H1 (cell line): ENCODE measurements at regions not wholly inside any gene's neighbourhood (a gene's known extent, or its start where the extent isn't known, plus 50 kb on each side); places are given as distances from the start of the nearest gene placed in this dataset.

Experiments
- CTCF ChIA-PET: fragments of 300-600 bp; sonication (Branson Sonifier 250); formaldehyde crosslinking; loops from one replicate; lab custom pipeline; 2021; ENCODE audit not compliant: partially characterized antibody; lab: Charles Lee
- POLR2A ChIA-PET: fragments of 300-600 bp; sonication (Branson Sonifier 250); formaldehyde crosslinking; loops from one replicate; lab custom pipeline; 2021; ENCODE audit warnings: inconsistent platforms; ENCODE audit not compliant: partially characterized antibody; lab: Charles Lee
- DNase-seq, 2 experiments: peaks; one replicate each; pipeline versions ENCODE4 v3.0.0 to v3.0.0-alpha.2; 2010 to 2022; ENCODE audit warnings: low spot score in 2 of 2, low read depth in 1 of 2, mixed read lengths in 1 of 2
- FAIRE-seq: peaks from 2 replicates; lab custom pipeline; 2011; peaks lifted over from hg19 to GRCh38; lab: Jason Lieb, UNC
- H2AFZ ChIP-seq: 2 replicates; pipeline ENCODE4 v1.8.1; 2012; ENCODE audit warnings: low read length, inconsistent platforms
- H2AK5ac ChIP-seq: 2 replicates; pipeline ENCODE4 v1.6.1; 2013; ENCODE audit warnings: low read depth, low read length
- H2BK120ac ChIP-seq: replicated peaks from 2 replicates; pipeline ENCODE3; 2013; ENCODE audit warnings: low read depth, low read length, inconsistent platforms
- H2BK12ac ChIP-seq: 2 replicates; pipeline ENCODE4 v1.6.1; 2013; ENCODE audit warnings: low read depth, low read length
- H2BK15ac ChIP-seq: 2 replicates; pipeline ENCODE4 v1.6.1; 2013; ENCODE audit warnings: low read length
- H2BK20ac ChIP-seq: 2 replicates; pipeline ENCODE4 v1.6.1; 2013; ENCODE audit warnings: low read length
- H2BK5ac ChIP-seq: 2 replicates; pipeline ENCODE4 v1.6.1; 2013; ENCODE audit warnings: low read depth, low read length
- H3K14ac ChIP-seq: 2 replicates; pipeline ENCODE4 v1.6.1; 2013; ENCODE audit warnings: inconsistent platforms; ENCODE audit not compliant: insufficient read length
- H3K18ac ChIP-seq: 2 replicates; pipeline ENCODE4 v1.6.1; 2013; ENCODE audit warnings: low read length; ENCODE audit errors: extremely low read depth
- H3K23ac ChIP-seq: 2 replicates; pipeline ENCODE4 v1.6.1; 2013; ENCODE audit warnings: inconsistent platforms; ENCODE audit not compliant: insufficient read length
- H3K23me2 ChIP-seq: 2 replicates; pipeline ENCODE4 v1.6.1; 2013; ENCODE audit warnings: low read depth, low read length
- H3K27ac ChIP-seq: 2 replicates; pipeline ENCODE4 v1.6.1; 2011; ENCODE audit warnings: low read depth, low read length, inconsistent platforms
- H3K27me3 ChIP-seq, 4 experiments: replicated peaks in 1 of 4; 1 replicate in 1 of 4; 2 replicates in 3 of 4; pipeline versions ENCODE4 v1.6.1 to v1.8.1; 2011 to 2013; ENCODE audit warnings: low read length in 3 of 4, mild to moderate bottlenecking in 3 of 4, inconsistent platforms in 2 of 4, mixed read lengths in 2 of 4, moderate library complexity in 1 of 4; ENCODE audit not compliant: control insufficient read depth in 3 of 4, insufficient read depth in 3 of 4; ENCODE audit errors: extremely low read depth in 1 of 4
- H3K36me3 ChIP-seq, 4 experiments: 2 replicates each; pipeline versions ENCODE4 v1.6.1 to v1.8.1; 2011 to 2013; ENCODE audit warnings: mild to moderate bottlenecking in 4 of 4, low read length in 3 of 4, moderate library complexity in 2 of 4, control low read depth in 1 of 4, inconsistent platforms in 1 of 4; ENCODE audit not compliant: insufficient read depth in 4 of 4, control insufficient read depth in 2 of 4
- H3K4ac ChIP-seq: replicated peaks from 2 replicates; pipeline ENCODE3; 2013; ENCODE audit warnings: low read length, low read depth, mixed read lengths, inconsistent platforms; ENCODE audit not compliant: insufficient read length
- H3K4me1 ChIP-seq, 4 experiments: replicated peaks in 1 of 4; 1 replicate in 1 of 4; 2 replicates in 3 of 4; pipeline versions ENCODE4 v1.6.1 to v1.8.1; 2011 to 2013; ENCODE audit warnings: low read length in 3 of 4, inconsistent platforms in 2 of 4, mixed read lengths in 1 of 4; ENCODE audit not compliant: insufficient read depth in 4 of 4, control insufficient read depth in 3 of 4
- H3K4me2 ChIP-seq, 2 experiments: 2 replicates each; pipeline versions ENCODE4 v1.6.1 to v1.8.1; 2011 to 2013; ENCODE audit warnings: low read depth in 2 of 2, low read length in 2 of 2, control low read depth in 1 of 2, inconsistent platforms in 1 of 2, mild to moderate bottlenecking in 1 of 2; ENCODE audit not compliant: insufficient read depth in 1 of 2
- H3K4me3 ChIP-seq, 4 experiments: fragments of 200-600, 300-600 bp in 1 of 4; sonication (generic), shearing (Covaris generic), sonication (Bioruptor Twin) in 1 of 4; 2 replicates each; pipeline versions ENCODE4 v1.5.1 to v1.8.1; 2011 to 2016; ENCODE audit warnings: low read length in 4 of 4, low read depth in 3 of 4, control low read depth in 2 of 4, inconsistent platforms in 2 of 4, mild to moderate bottlenecking in 2 of 4, mixed read lengths in 1 of 4, moderate library complexity in 1 of 4; ENCODE audit not compliant: insufficient read depth in 2 of 4; ENCODE audit errors: extremely low read depth in 1 of 4
- H3K56ac ChIP-seq: replicated peaks from 2 replicates; pipeline ENCODE3; 2013; ENCODE audit warnings: low read depth, mild to moderate bottlenecking, mixed read lengths, low read length, inconsistent platforms; ENCODE audit not compliant: insufficient read length
- H3K79me1 ChIP-seq: 2 replicates; pipeline ENCODE4 v1.6.1; 2013; ENCODE audit warnings: low read depth, low read length, control low read depth
- H3K79me2 ChIP-seq, 2 experiments: 2 replicates each; pipeline versions ENCODE4 v1.6.1 to v1.8.1; 2012 to 2013; ENCODE audit warnings: low read length in 2 of 2, mild to moderate bottlenecking in 2 of 2, inconsistent platforms in 1 of 2; ENCODE audit not compliant: insufficient read depth in 2 of 2, control insufficient read depth in 1 of 2
- H3K9ac ChIP-seq, 4 experiments: replicated peaks in 1 of 4; 1 replicate in 1 of 4; 2 replicates in 3 of 4; pipeline versions ENCODE4 v1.6.1 to v1.8.1; 2011 to 2013; ENCODE audit warnings: low read depth in 3 of 4, low read length in 3 of 4, control low read depth in 2 of 4, mild to moderate bottlenecking in 2 of 4, moderate library complexity in 2 of 4, inconsistent platforms in 1 of 4; ENCODE audit errors: extremely low read depth in 1 of 4
- H3K9me3 ChIP-seq, 2 experiments: 2 replicates each; pipeline versions ENCODE4 v1.6.1 to v1.8.1; 2012 to 2013; ENCODE audit warnings: mild to moderate bottlenecking in 2 of 2, moderate library complexity in 2 of 2, control low read depth in 1 of 2, inconsistent platforms in 1 of 2, low read depth in 1 of 2, low read length in 1 of 2, mixed read lengths in 1 of 2; ENCODE audit not compliant: insufficient read depth in 2 of 2
- H4K20me1 ChIP-seq, 2 experiments: replicated peaks in 1 of 2; 2 replicates each; pipeline versions ENCODE3 to v1.8.1; 2011 to 2013; ENCODE audit warnings: inconsistent platforms in 2 of 2, low read length in 2 of 2, mild to moderate bottlenecking in 1 of 2; ENCODE audit not compliant: insufficient read depth in 2 of 2, control insufficient read depth in 1 of 2
- H4K5ac ChIP-seq: 2 replicates; pipeline ENCODE4 v1.6.1; 2013; ENCODE audit warnings: low read length, low read depth, mixed read lengths, inconsistent platforms; ENCODE audit not compliant: insufficient read length
- H4K8ac ChIP-seq: 2 replicates; pipeline ENCODE4 v1.8.0; 2013; ENCODE audit warnings: mild to moderate bottlenecking, moderate library complexity, low read length, inconsistent platforms; ENCODE audit not compliant: insufficient read depth; ENCODE audit errors: extremely low read depth
- H4K91ac ChIP-seq: replicated peaks from 2 replicates; pipeline ENCODE3; 2013; ENCODE audit warnings: low read length, mixed read lengths, inconsistent platforms; ENCODE audit not compliant: insufficient read length
- CBX8 ChIP-seq: fragments of 300-800, 300-1000 bp; sonication (generic); IDR thresholded peaks from 2 replicates; pipeline ENCODE4 v1.7.1; 2016; ENCODE audit warnings: low read depth, low read length, borderline replicate concordance
- EZH2 ChIP-seq: fragments of 200-600 bp; sonication (generic); IDR thresholded peaks from 2 replicates; pipeline ENCODE4 v1.7.1; 2012; ENCODE audit warnings: low read depth, mild to moderate bottlenecking, moderate library complexity, low read length, inconsistent platforms; ENCODE audit not compliant: severe bottlenecking
- GTF2F1 ChIP-seq: IDR thresholded peaks from 2 replicates; pipeline ENCODE4 v1.6.1; 2012; ENCODE audit warnings: low read depth, low read length, improper control_type of control experiment, borderline replicate concordance
- POLR2A ChIP-seq, 2 experiments: IDR thresholded peaks; 1 replicate in 1 of 2; 2 replicates in 1 of 2; pipeline ENCODE4 v1.6.1; 2011; ENCODE audit warnings: low read depth in 2 of 2, low read length in 2 of 2, mild to moderate bottlenecking in 2 of 2; ENCODE audit errors: control extremely low read depth in 1 of 2
- POU5F1 ChIP-seq: IDR thresholded peaks from 2 replicates; pipeline ENCODE4 v1.6.1; 2011; ENCODE audit warnings: low read depth, mild to moderate bottlenecking, low read length, moderate library complexity
- SIX5 ChIP-seq: IDR thresholded peaks from 2 replicates; pipeline ENCODE4 v1.6.1; 2011; ENCODE audit warnings: mild to moderate bottlenecking, low read depth, low read length
- WGBS, 2 experiments: shearing (Covaris generic) in 1 of 2; methylation state at CpG; one replicate each; pipeline versions ENCODE4 v1.1.6 to v1.1.7; 2013 to 2015; ENCODE audit warnings: low lambda C conversion rate in 2 of 2, mixed read lengths in 2 of 2, inconsistent platforms in 1 of 2, low coverage in 1 of 2, missing lambda C conversion rate in 1 of 2; ENCODE audit not compliant: insufficient replicate concordance in 2 of 2, insufficient coverage in 1 of 2, insufficient read length in 1 of 2; ENCODE audit errors: extremely low coverage in 1 of 2, missing lambda C conversion rate in 1 of 2; 5-methylcytosine and 5-hydroxymethylcytosine counted together

- Histone ChIP-seq H2AK5ac (no peak overlapping the region), H3K27ac (no peak overlapping the region), H2BK12ac (no peak overlapping the region), H3K18ac (no peak overlapping the region), H3K56ac (no peak overlapping the region), H4K20me1 (no peaks in the 10 kb centered on the region), H2BK15ac (no peak overlapping the region), H3K79me2 (no peaks in the 10 kb centered on the region), H4K8ac (no peak overlapping the region), H3K23ac (no peak overlapping the region), H3K14ac (no peak overlapping the region), H3K27me3 (no peaks in the 10 kb centered on the region), H4K5ac (no peak overlapping the region), H3K23me2 (no peaks in the 10 kb centered on the region), H2BK20ac (no peak overlapping the region), H3K79me1 (no peaks in the 10 kb centered on the region), H3K9ac (no peak overlapping the region), H2BK5ac (no peak overlapping the region), H3K4me2 (no peak overlapping the region), H3K4ac (no peak overlapping the region), H2BK120ac (no peak overlapping the region), H3K9me3 (peaks cover 3% of the 10 kb centered on the region in 2 experiments; a peak in 2 of 4 replicates), H3K4me3 (no peak overlapping the region), H3K36me3 (no peaks in the 10 kb centered on the region), H4K91ac (no peak overlapping the region), H2AFZ (0 out of 2 replicates have a peak overlapping the region, but pooled peaks have one; percentile 66), H3K4me1 (no peaks in the 10 kb centered on the region)
- no peak for TF ChIP-seq CBX8
- TF ChIP-seq POU5F1 = no peak
- TF ChIP-seq EZH2 = no peak
- TF ChIP-seq SIX5 = no peak
- no peak for TF ChIP-seq GTF2F1
- TF ChIP-seq POLR2A (IDR thresholded peaks at IDR 0.05; ENCODE audit: control extremely low read depth in 1 of 2, low read depth in 2 of 2, low read length in 2 of 2) = no peak
- CTCF ChIA-PET = interaction anchor here (0.6 kb wide), 1 partner anchor 951 kb away, joined by 3 read pairs; no protein-coding TSS in a partner anchor
- 100% methylated on average over 2 of the region's 2 CpGs; no CpG with 5 or more reads in 1 of the 2 experiments for WGBS, 2 experiments
- FAIRE-seq (no peak), DNase-seq (no peak)
- POLR2A ChIA-PET = interaction anchor here (0.7 kb wide), 1 partner anchor 361 kb away, joined by 3 read pairs; no protein-coding TSS in a partner anchor
Measured at GRCh38 chr9:118652258-118652657, 717.0 kb downstream of the BRINP1 start.
